ENCODE measurements at regions not wholly inside any gene's neighbourhood (a gene's known extent, or its start where the extent isn't known, plus 50 kb on each side); places are given as distances from the start of the nearest gene placed in this dataset.
"Not testable (repeated sequence)": the region's sequence is repeated elsewhere in the genome, so short reads cannot be mapped to it uniquely, and the experiment has no call there.

GRCh38 chr6:142637624-142638351, 307.2 kb downstream of the HIVEP2 start:
- DNase-seq (ENCODE audit: low spot score): no peak

- no peak for DNase-seq (ENCODE audit: low spot score)
Measured at GRCh38 chr6:142642651-142643050, 302.3 kb downstream of the HIVEP2 start.

GRCh38 chr6:142644866-142645265, 300.1 kb downstream of the HIVEP2 start:
- no peak for DNase-seq (ENCODE audit: low spot score)

GRCh38 chr6:142645663-142646062, 299.3 kb downstream of the HIVEP2 start:
- no peak for DNase-seq (ENCODE audit: low spot score)

GRCh38 chr6:142647449-142648035, 297.4 kb downstream of the HIVEP2 start:
- no peak for DNase-seq (ENCODE audit: low spot score)

- DNase-seq (ENCODE audit: low spot score): no peak
Measured at GRCh38 chr6:142648036-142648451, 296.9 kb downstream of the HIVEP2 start.

GRCh38 chr6:142648526-142648925, 296.4 kb downstream of the HIVEP2 start:
- no peak for DNase-seq (ENCODE audit: low spot score)

GRCh38 chr6:142649438-142650234, 295.3 kb downstream of the HIVEP2 start:
- DNase-seq (ENCODE audit: low spot score): not testable (repeated sequence)

GRCh38 chr6:142651384-142651783, 293.6 kb downstream of the HIVEP2 start:
- DNase-seq (ENCODE audit: low spot score): no peak

- no peak for DNase-seq (ENCODE audit: low spot score)
Measured at GRCh38 chr6:142653710-142654420, 291.1 kb downstream of the HIVEP2 start.

- DNase-seq (ENCODE audit: low spot score): no peak
Measured at GRCh38 chr6:142659661-142660060, 285.3 kb downstream of the HIVEP2 start.

- DNase-seq (ENCODE audit: low spot score): no peak
Measured at GRCh38 chr6:142665393-142665792, 279.6 kb downstream of the HIVEP2 start.

GRCh38 chr6:142666599-142667185, 278.3 kb downstream of the HIVEP2 start:
- no peak for DNase-seq (ENCODE audit: low spot score)

GRCh38 chr6:142669471-142670351, 275.3 kb downstream of the HIVEP2 start:
- DNase-seq (ENCODE audit: low spot score): no peak

GRCh38 chr6:142671791-142672190, 273.2 kb downstream of the HIVEP2 start:
- DNase-seq (ENCODE audit: low spot score): no peak

- DNase-seq (ENCODE audit: low spot score): no peak
Measured at GRCh38 chr6:142675517-142675916, 269.5 kb downstream of the HIVEP2 start.

GRCh38 chr6:142676027-142676443, 268.9 kb downstream of the HIVEP2 start:
- no peak for DNase-seq (ENCODE audit: low spot score)

- no peak for DNase-seq (ENCODE audit: low spot score)
Measured at GRCh38 chr6:142676647-142677192, 268.3 kb downstream of the HIVEP2 start.

GRCh38 chr6:142679907-142680700, 264.9 kb downstream of the HIVEP2 start:
- no peak for DNase-seq (ENCODE audit: low spot score)

- no peak for DNase-seq (ENCODE audit: low spot score)
Measured at GRCh38 chr6:142681099-142681498, 263.9 kb downstream of the HIVEP2 start.
